ENCODE measurements at regions not wholly inside any gene's neighbourhood (a gene's known extent, or its start where the extent isn't known, plus 50 kb on each side); places are given as distances from the start of the nearest gene placed in this dataset. TPM values are rescaled to one million over a fixed set of nuclear protein-coding genes. Genes with fewer than 3 reads are reported as not detected.

DNA sequence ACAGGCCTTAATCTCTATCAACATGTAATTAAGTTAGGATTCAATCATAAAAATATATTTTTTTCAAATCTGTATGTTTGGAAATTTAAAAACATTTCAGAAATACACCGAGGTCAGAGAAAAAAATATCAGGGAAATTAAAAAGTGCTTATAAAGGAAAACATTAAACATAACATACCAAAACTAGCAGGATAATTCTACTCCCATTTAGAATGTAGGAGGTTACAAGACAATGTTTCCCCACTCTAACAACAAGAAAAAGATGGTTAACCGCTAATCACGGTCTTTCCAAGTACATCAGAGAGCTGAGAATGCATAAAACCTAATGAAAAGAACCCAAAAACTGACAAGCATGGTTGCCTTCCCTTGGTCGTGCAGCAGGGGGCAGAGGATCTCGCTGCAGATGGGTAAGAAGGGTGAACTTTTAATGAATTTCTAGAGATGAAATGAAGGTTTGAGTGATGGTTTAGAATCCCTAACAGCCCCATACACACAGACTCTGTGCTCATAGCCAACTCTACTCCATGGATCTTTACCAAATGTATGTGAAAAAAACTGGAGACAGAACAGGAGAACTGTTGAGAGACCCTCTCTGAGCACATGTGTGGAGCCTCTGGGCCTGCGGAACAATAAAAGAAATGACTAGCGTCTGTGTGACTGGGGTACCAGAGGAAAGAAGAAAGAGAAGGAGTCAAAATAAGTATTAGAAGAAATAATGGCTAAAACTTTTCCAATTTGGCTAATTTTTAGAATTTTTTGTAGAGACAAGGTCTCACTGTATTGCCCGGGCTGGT, 51.3 kb upstream of the LSM14A start:
- Histone ChIP-seq H3K79me1 (ENCODE audit: low read depth, low read length) (no peaks in the 10 kb centered on the region), H4K8ac (ENCODE audit: low read depth, low read length) (no peak overlapping the region), H2AFZ (ENCODE audit: low read length) (no peak overlapping the region), H3K4me3 (ENCODE audit: low read length in 2 of 2) (no peak overlapping the region), H3K14ac (ENCODE audit: low read length) (no peak overlapping the region), H2BK12ac (ENCODE audit: low read length) (no peak overlapping the region), H2BK5ac (ENCODE audit: low read length) (no peak overlapping the region), H3K23ac (ENCODE audit: low read depth, low read length, poor library complexity) (no peak overlapping the region), H3K36me3 (replicated peaks in 1 of 2; ENCODE audit: control insufficient read depth in 2 of 2, insufficient read depth in 2 of 2, low read length in 2 of 2) (no peaks in the 10 kb centered on the region), H3K4me2 (ENCODE audit: insufficient read depth, low read length, poor library complexity, severe bottlenecking) (no peak overlapping the region), H4K91ac (ENCODE audit: low read depth, low read length, poor library complexity) (no peak overlapping the region), H3K9ac (ENCODE audit: low read depth, low read length, poor library complexity) (no peak overlapping the region), H2BK15ac (ENCODE audit: low read length) (no peak overlapping the region), H3K18ac (ENCODE audit: low read length) (no peak overlapping the region), H3K27ac (replicated peaks; ENCODE audit: low read length) (no peak overlapping the region), H3K27me3 (ENCODE audit: control insufficient read depth in 3 of 3, insufficient read depth in 3 of 3, low read depth in 1 of 3, low read length in 3 of 3) (no peaks in the 10 kb centered on the region), H3K9me3 (replicated peaks in 1 of 2; ENCODE audit: control insufficient read depth in 2 of 2, insufficient read depth in 1 of 2, low read depth in 1 of 2, low read length in 2 of 2) (peaks cover 0 to 6% of the 10 kb centered on the region in 2 donors), H2AK5ac (ENCODE audit: low read depth, low read length) (no peak overlapping the region), H2BK120ac (ENCODE audit: low read depth, low read length) (no peak overlapping the region), H3K4me1 (ENCODE audit: control insufficient read depth in 2 of 2, insufficient read depth in 1 of 2, low read depth in 1 of 2, low read length in 2 of 2) (peaks cover 4 to 16% of the 10 kb centered on the region in 2 donors), H3K4ac (ENCODE audit: low read length) (no peak overlapping the region)
- no peak for DNase-seq (ENCODE audit: low spot score)
- WGBS, 2 donors (ENCODE audit: extremely low coverage in 2 of 2, insufficient read length in 2 of 2, insufficient replicate concordance in 1 of 2): no CpG with 5 or more reads among the region's 8 CpGs

Small RNAs in the stretch of these regions (small RNA-seq; reads per million reads assigned to genes)
- gene RN7SL150P (ENCODE audit: insufficient read depth) (not detected), gene RPS4XP23 (ENCODE audit: insufficient read depth) (not detected)
